T-helper 2 cell treated with Interferon-gamma antibody and Interleukin-4, amounts not matched to agents 5 μg/mL and 100 μg/mL, for 36 hours (primary cell): ENCODE measurements at regions not wholly inside any gene's neighbourhood (a gene's known extent, or its start where the extent isn't known, plus 50 kb on each side); places are given as distances from the start of the nearest gene placed in this dataset.
"Not testable (repeated sequence)": the region's sequence is repeated elsewhere in the genome, so short reads cannot be mapped to it uniquely, and the experiment has no call there.

ENCODE experiments used
- DNase-seq: peaks from one replicate; pipeline ENCODE4 v3.0.0; 2021; ENCODE audit warnings: low spot score
- H3K27ac Mint-ChIP-seq: one replicate; pipeline ENCODE4 v1.8.0; 2021; ENCODE audit warnings: mild to moderate bottlenecking, mixed read lengths
- H3K27me3 Mint-ChIP-seq: one replicate; pipeline ENCODE4 v1.8.0; 2021; ENCODE audit warnings: low read depth, mixed read lengths
- H3K36me3 Mint-ChIP-seq: one replicate; pipeline ENCODE4 v1.8.0; 2021; ENCODE audit warnings: low read depth, mixed read lengths
- H3K4me1 Mint-ChIP-seq: one replicate; pipeline ENCODE4 v1.8.0; 2021; ENCODE audit warnings: low read depth, mixed read lengths
- H3K4me3 Mint-ChIP-seq: one replicate; pipeline ENCODE4 v1.8.0; 2022; ENCODE audit warnings: mild to moderate bottlenecking, moderate library complexity, mixed read lengths
- H3K9me3 Mint-ChIP-seq: one replicate; pipeline ENCODE4 v1.8.0; 2021; ENCODE audit warnings: mixed read lengths

- H3K9me3 Mint-ChIP-seq, H3K4me1 Mint-ChIP-seq, H3K36me3 Mint-ChIP-seq, DNase-seq, H3K27ac Mint-ChIP-seq, H3K4me3 Mint-ChIP-seq, H3K27me3 Mint-ChIP-seq: not testable (repeated sequence)
These were observed 136.0 kb downstream of the ATP6V0E2 start for GRCh38 chr7:150009620-150010303.

- H3K27me3 Mint-ChIP-seq, H3K27ac Mint-ChIP-seq, H3K4me1 Mint-ChIP-seq, DNase-seq, H3K36me3 Mint-ChIP-seq, H3K4me3 Mint-ChIP-seq, H3K9me3 Mint-ChIP-seq: not testable (repeated sequence)
These were observed 143.0 kb downstream of the ATP6V0E2 start for GRCh38 chr7:150016651-150017189.

- not testable (repeated sequence) for H3K27me3 Mint-ChIP-seq, H3K9me3 Mint-ChIP-seq, H3K27ac Mint-ChIP-seq, H3K36me3 Mint-ChIP-seq, H3K4me1 Mint-ChIP-seq, DNase-seq, H3K4me3 Mint-ChIP-seq
These were observed 146.4 kb downstream of the ATP6V0E2 start for GRCh38 chr7:150020210-150020609.

GRCh38 chr7:150024550-150025490 is 151.1 kb downstream of the ATP6V0E2 start:
- not testable (repeated sequence) for H3K4me1 Mint-ChIP-seq

GRCh38 chr7:150025802-150026201 is 152.0 kb downstream of the ATP6V0E2 start:
- not testable (repeated sequence) for H3K4me1 Mint-ChIP-seq, H3K27ac Mint-ChIP-seq, H3K27me3 Mint-ChIP-seq, H3K36me3 Mint-ChIP-seq, H3K9me3 Mint-ChIP-seq, H3K4me3 Mint-ChIP-seq, DNase-seq

More at GRCh38 chr7:150024550-150025490, 151.1 kb downstream of the ATP6V0E2 start:
- not testable (repeated sequence) for H3K9me3 Mint-ChIP-seq, H3K36me3 Mint-ChIP-seq, H3K27me3 Mint-ChIP-seq, H3K27ac Mint-ChIP-seq, H3K4me3 Mint-ChIP-seq, DNase-seq

GRCh38 chr7:150028344-150029012 is 154.7 kb downstream of the ATP6V0E2 start:
- H3K27me3 Mint-ChIP-seq, H3K27ac Mint-ChIP-seq, H3K4me3 Mint-ChIP-seq, H3K4me1 Mint-ChIP-seq, DNase-seq, H3K9me3 Mint-ChIP-seq, H3K36me3 Mint-ChIP-seq: not testable (repeated sequence)

- H3K4me1 Mint-ChIP-seq, H3K9me3 Mint-ChIP-seq, H3K36me3 Mint-ChIP-seq, H3K27me3 Mint-ChIP-seq, H3K27ac Mint-ChIP-seq, DNase-seq, H3K4me3 Mint-ChIP-seq: not testable (repeated sequence)
These were observed 155.2 kb downstream of the ATP6V0E2 start for GRCh38 chr7:150029013-150029389.

- not testable (repeated sequence) for DNase-seq, H3K4me3 Mint-ChIP-seq
These were observed 158.0 kb downstream of the ATP6V0E2 start for GRCh38 chr7:150031733-150032132.

GRCh38 chr7:150033711-150034110 is 159.9 kb downstream of the ATP6V0E2 start:
- not testable (repeated sequence) for H3K4me3 Mint-ChIP-seq, H3K27me3 Mint-ChIP-seq, DNase-seq, H3K36me3 Mint-ChIP-seq, H3K4me1 Mint-ChIP-seq, H3K27ac Mint-ChIP-seq, H3K9me3 Mint-ChIP-seq

More at GRCh38 chr7:150031733-150032132, 158.0 kb downstream of the ATP6V0E2 start:
- H3K27ac Mint-ChIP-seq, H3K9me3 Mint-ChIP-seq, H3K4me1 Mint-ChIP-seq, H3K27me3 Mint-ChIP-seq, H3K36me3 Mint-ChIP-seq: not testable (repeated sequence)

- not testable (repeated sequence) for DNase-seq, H3K4me3 Mint-ChIP-seq, H3K36me3 Mint-ChIP-seq, H3K9me3 Mint-ChIP-seq, H3K4me1 Mint-ChIP-seq, H3K27me3 Mint-ChIP-seq, H3K27ac Mint-ChIP-seq
These were observed 162.0 kb downstream of the ATP6V0E2 start for GRCh38 chr7:150035769-150036168.

GRCh38 chr7:150039061-150039460 is 165.3 kb downstream of the ATP6V0E2 start:
- not testable (repeated sequence) for DNase-seq, H3K9me3 Mint-ChIP-seq, H3K36me3 Mint-ChIP-seq, H3K27ac Mint-ChIP-seq, H3K4me1 Mint-ChIP-seq, H3K4me3 Mint-ChIP-seq, H3K27me3 Mint-ChIP-seq

GRCh38 chr7:150042281-150042680 is 168.5 kb downstream of the ATP6V0E2 start:
- not testable (repeated sequence) for DNase-seq, H3K4me3 Mint-ChIP-seq, H3K36me3 Mint-ChIP-seq, H3K9me3 Mint-ChIP-seq, H3K27ac Mint-ChIP-seq, H3K4me1 Mint-ChIP-seq
- peaks cover 25% of the 10 kb centered on the region for H3K27me3 Mint-ChIP-seq

- not testable (repeated sequence) for H3K4me3 Mint-ChIP-seq, H3K27ac Mint-ChIP-seq, DNase-seq, H3K9me3 Mint-ChIP-seq, H3K36me3 Mint-ChIP-seq, H3K4me1 Mint-ChIP-seq
- H3K27me3 Mint-ChIP-seq: peaks cover 35% of the 10 kb centered on the region
These were observed 171.0 kb downstream of the ATP6V0E2 start for GRCh38 chr7:150044771-150045170.

GRCh38 chr7:150045596-150045995 is 171.8 kb downstream of the ATP6V0E2 start:
- not testable (repeated sequence) for H3K36me3 Mint-ChIP-seq, H3K4me3 Mint-ChIP-seq, H3K9me3 Mint-ChIP-seq, H3K4me1 Mint-ChIP-seq, H3K27ac Mint-ChIP-seq, DNase-seq
- peaks cover 40% of the 10 kb centered on the region for H3K27me3 Mint-ChIP-seq
